ENCODE measurements at regions not wholly inside any gene's neighbourhood (a gene's known extent, or its start where the extent isn't known, plus 50 kb on each side); places are given as distances from the start of the nearest gene placed in this dataset.

GRCh38 chr2:120817136-120817955, 81.7 kb downstream of the GLI2 start:
- DNase-seq (ENCODE audit: insufficient read length, low spot score) (no peak), FAIRE-seq (no peak)
- TF ChIP-seq PAX5 (IDR thresholded peaks at IDR 0.05; ENCODE audit: insufficient read depth, low read length, severe bottlenecking) (no peak), POU2F2 (IDR thresholded peaks at IDR 0.05; ENCODE audit: low read depth, low read length) (no peak), POLR2AphosphoS5 (IDR thresholded peaks at IDR 0.05; ENCODE audit: low read depth, low read length) (no peak), POLR2A (IDR thresholded peaks at IDR 0.05; ENCODE audit: low read depth, low read length) (no peak), TAF1 (IDR thresholded peaks at IDR 0.05; ENCODE audit: low read depth, low read length) (no peak)

DNA sequence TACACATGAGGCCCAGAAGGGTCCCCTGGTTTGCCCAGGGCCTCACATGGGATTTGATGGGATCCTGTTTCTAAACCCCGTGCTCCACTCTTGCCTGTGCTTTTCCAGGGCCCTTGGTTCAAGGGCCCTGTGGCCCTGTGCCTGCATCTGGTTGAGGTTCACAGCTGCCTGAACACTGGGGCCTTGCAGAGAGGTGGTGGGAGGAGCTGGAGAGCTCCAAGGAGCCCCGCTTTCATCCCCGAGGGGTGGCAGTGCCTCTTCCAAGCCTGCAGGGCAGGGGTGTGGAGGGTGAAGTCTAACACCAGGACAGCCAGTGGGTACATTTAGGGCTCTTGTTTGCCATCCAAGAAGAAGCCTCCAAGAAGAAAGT, 82.3 kb downstream of the GLI2 start:
- no peak for DNase-seq (ENCODE audit: insufficient read length, low spot score)
- no peak for TF ChIP-seq TAF1 (IDR thresholded peaks at IDR 0.05; ENCODE audit: low read depth, low read length)
- no peak for FAIRE-seq

GRCh38 chr2:120818441-120818920, 82.8 kb downstream of the GLI2 start:
- no peak for DNase-seq (ENCODE audit: insufficient read length, low spot score)
- no peak for FAIRE-seq
- no peak for TF ChIP-seq SPI1 (IDR thresholded peaks at IDR 0.05; ENCODE audit: low read depth, low read length)
- TF ChIP-seq POU2F2 (IDR thresholded peaks at IDR 0.05; ENCODE audit: low read depth, low read length): no peak

DNA sequence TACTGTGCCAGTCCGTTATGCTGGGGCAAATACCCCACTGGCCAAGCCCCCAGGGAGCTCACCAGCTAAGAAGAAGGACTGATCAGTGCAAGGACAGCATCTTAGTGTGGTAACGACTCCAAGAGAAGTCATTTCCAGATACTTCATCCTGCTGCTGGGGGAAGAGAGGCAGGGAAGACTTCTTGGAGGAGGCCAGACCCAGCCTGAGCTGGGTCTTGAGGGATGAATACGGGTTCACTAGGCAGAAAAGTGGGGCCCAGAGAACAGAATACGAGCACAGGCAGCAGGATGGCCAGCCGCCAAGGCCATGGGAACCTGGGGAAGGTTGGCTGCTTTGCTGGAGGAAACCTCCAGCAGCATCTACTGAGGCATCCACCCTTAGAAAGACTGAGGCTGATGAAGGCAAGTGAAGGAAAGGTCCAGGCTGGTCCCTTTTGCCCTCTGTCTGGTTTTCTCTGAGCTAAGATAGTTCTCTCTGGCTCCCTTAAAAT, 84.1 kb downstream of the GLI2 start:
- FAIRE-seq (no peak), DNase-seq (ENCODE audit: insufficient read length, low spot score) (no peak)
- TF ChIP-seq TAF1 (IDR thresholded peaks at IDR 0.05; ENCODE audit: low read depth, low read length) (no peak), POLR2A (IDR thresholded peaks at IDR 0.05; ENCODE audit: low read depth, low read length) (no peak), POU2F2 (IDR thresholded peaks at IDR 0.05; ENCODE audit: low read depth, low read length) (no peak), PAX5 (IDR thresholded peaks at IDR 0.05; ENCODE audit: insufficient read depth, low read length, severe bottlenecking) (no peak), POLR2AphosphoS5 (IDR thresholded peaks at IDR 0.05; ENCODE audit: low read depth, low read length) (no peak), SPI1 (IDR thresholded peaks at IDR 0.05; ENCODE audit: low read depth, low read length) (no peak)

- no peak for FAIRE-seq
- no peak for DNase-seq (ENCODE audit: insufficient read length, low spot score)
- TF ChIP-seq POU2F2 (IDR thresholded peaks at IDR 0.05; ENCODE audit: low read depth, low read length) (no peak), PAX5 (IDR thresholded peaks at IDR 0.05; ENCODE audit: insufficient read depth, low read length, severe bottlenecking) (no peak), POLR2A (IDR thresholded peaks at IDR 0.05; ENCODE audit: low read depth, low read length) (no peak), TAF1 (IDR thresholded peaks at IDR 0.05; ENCODE audit: low read depth, low read length) (no peak), SPI1 (IDR thresholded peaks at IDR 0.05; ENCODE audit: low read depth, low read length) (no peak), POLR2AphosphoS5 (IDR thresholded peaks at IDR 0.05; ENCODE audit: low read depth, low read length) (no peak)
Observed at GRCh38 chr2:120820263-120820952, 84.7 kb downstream of the GLI2 start.

DNA sequence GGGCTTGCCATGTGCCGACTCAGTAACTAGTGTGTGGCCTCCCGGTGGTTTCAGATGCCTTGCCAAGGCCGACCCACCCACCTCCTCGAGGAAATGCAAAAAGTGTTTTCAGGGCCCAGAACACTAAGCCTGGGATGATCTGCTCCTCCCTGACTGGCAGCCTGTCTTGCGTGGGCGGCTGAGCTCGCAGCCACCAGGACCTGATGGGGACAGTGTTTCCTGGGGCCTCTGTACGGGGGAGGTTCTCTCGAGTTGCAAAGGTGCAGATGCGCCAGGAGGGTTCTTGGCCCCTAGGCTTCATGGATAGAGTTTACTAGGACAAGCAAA, 85.2 kb downstream of the GLI2 start:
- FAIRE-seq (no peak), DNase-seq (ENCODE audit: insufficient read length, low spot score) (no peak)
- no peak for TF ChIP-seq SPI1 (IDR thresholded peaks at IDR 0.05; ENCODE audit: low read depth, low read length)
- no peak for TF ChIP-seq TAF1 (IDR thresholded peaks at IDR 0.05; ENCODE audit: low read depth, low read length)
- TF ChIP-seq POLR2A (IDR thresholded peaks at IDR 0.05; ENCODE audit: low read depth, low read length): no peak
- no peak for TF ChIP-seq POU2F2 (IDR thresholded peaks at IDR 0.05; ENCODE audit: low read depth, low read length)
- TF ChIP-seq PAX5 (IDR thresholded peaks at IDR 0.05; ENCODE audit: insufficient read depth, low read length, severe bottlenecking): no peak
- no peak for TF ChIP-seq POLR2AphosphoS5 (IDR thresholded peaks at IDR 0.05; ENCODE audit: low read depth, low read length)

- FAIRE-seq (no peak), DNase-seq (ENCODE audit: insufficient read length, low spot score) (no peak)
- TF ChIP-seq TAF1 (IDR thresholded peaks at IDR 0.05; ENCODE audit: low read depth, low read length): no peak
- TF ChIP-seq SPI1 (IDR thresholded peaks at IDR 0.05; ENCODE audit: low read depth, low read length): no peak
Observed at GRCh38 chr2:120821446-120822160, 85.9 kb downstream of the GLI2 start.

DNA sequence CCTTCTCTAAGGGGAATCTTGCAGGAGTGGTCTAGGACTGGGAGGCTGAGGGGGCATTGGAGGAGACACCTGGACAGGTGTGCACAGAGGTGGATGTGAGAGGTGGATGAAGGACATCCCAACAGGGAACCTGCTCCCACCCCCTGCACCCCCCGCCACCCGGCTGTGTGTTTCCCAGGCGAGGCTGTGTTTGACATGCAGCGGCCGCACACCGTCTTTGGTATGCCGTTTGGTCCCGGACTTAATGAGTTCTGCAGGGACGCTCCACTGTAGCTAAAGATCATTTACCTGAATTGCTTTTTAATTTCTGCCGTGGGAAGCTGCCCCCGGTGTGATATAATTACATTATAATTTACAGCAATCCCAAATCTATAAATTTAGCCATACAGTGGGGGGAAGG, 87.3 kb downstream of the GLI2 start:
- FAIRE-seq: no peak
- no peak for TF ChIP-seq PAX5 (IDR thresholded peaks at IDR 0.05; ENCODE audit: insufficient read depth, low read length, severe bottlenecking)
- no peak for TF ChIP-seq POU2F2 (IDR thresholded peaks at IDR 0.05; ENCODE audit: low read depth, low read length)
- no peak for TF ChIP-seq POLR2AphosphoS5 (IDR thresholded peaks at IDR 0.05; ENCODE audit: low read depth, low read length)
- TF ChIP-seq TAF1 (IDR thresholded peaks at IDR 0.05; ENCODE audit: low read depth, low read length): no peak
- no peak for DNase-seq (ENCODE audit: insufficient read length, low spot score)

DNA sequence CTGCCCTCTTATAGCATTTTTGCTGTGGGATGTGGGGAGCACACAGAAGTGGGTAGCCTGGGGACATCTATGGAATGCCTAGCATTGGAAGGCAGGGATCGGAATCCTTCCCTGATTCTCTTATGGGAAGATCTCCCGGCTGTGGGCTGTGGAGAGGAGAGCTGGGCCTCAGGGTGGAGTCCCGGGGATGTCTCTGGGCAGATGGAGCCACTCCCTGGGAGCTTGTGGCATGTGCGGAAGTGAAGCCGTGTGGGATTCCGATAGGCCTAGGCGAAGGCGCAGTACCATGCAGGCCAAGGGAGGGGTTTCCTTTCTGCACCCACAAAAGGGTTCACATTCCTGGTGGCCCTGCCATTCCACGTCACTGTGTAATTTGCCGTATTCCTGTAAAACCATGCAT, 87.9 kb downstream of the GLI2 start:
- FAIRE-seq: no peak
- no peak for TF ChIP-seq POLR2AphosphoS5 (IDR thresholded peaks at IDR 0.05; ENCODE audit: low read depth, low read length)
- no peak for TF ChIP-seq PAX5 (IDR thresholded peaks at IDR 0.05; ENCODE audit: insufficient read depth, low read length, severe bottlenecking)
- TF ChIP-seq POLR2A (IDR thresholded peaks at IDR 0.05; ENCODE audit: low read depth, low read length): no peak
- TF ChIP-seq TAF1 (IDR thresholded peaks at IDR 0.05; ENCODE audit: low read depth, low read length): no peak
- no peak for TF ChIP-seq POU2F2 (IDR thresholded peaks at IDR 0.05; ENCODE audit: low read depth, low read length)
- no peak for TF ChIP-seq SPI1 (IDR thresholded peaks at IDR 0.05; ENCODE audit: low read depth, low read length)
- DNase-seq (ENCODE audit: insufficient read length, low spot score): no peak

GRCh38 chr2:120824246-120824645, 88.6 kb downstream of the GLI2 start:
- DNase-seq (ENCODE audit: insufficient read length, low spot score): no peak
- TF ChIP-seq POLR2AphosphoS5 (IDR thresholded peaks at IDR 0.05; ENCODE audit: low read depth, low read length): no peak
- TF ChIP-seq TAF1 (IDR thresholded peaks at IDR 0.05; ENCODE audit: low read depth, low read length): no peak
- TF ChIP-seq PAX5 (IDR thresholded peaks at IDR 0.05; ENCODE audit: insufficient read depth, low read length, severe bottlenecking): no peak
- TF ChIP-seq POLR2A (IDR thresholded peaks at IDR 0.05; ENCODE audit: low read depth, low read length): no peak

More at GRCh38 chr2:120824246-120824645, 88.6 kb downstream of the GLI2 start:
- FAIRE-seq: no peak
